Brain microvascular endothelial cell (primary cell): ENCODE measurements at regions not wholly inside any gene's neighbourhood (a gene's known extent, or its start where the extent isn't known, plus 50 kb on each side); places are given as distances from the start of the nearest gene placed in this dataset.

ENCODE experiments used
- DNase-seq: peaks from one replicate; pipeline ENCODE4 v3.0.0-alpha.2; 2020
- H3K27ac ChIP-seq: fragments of 250-450 bp; sonication (Bioruptor Pico); 2 replicates; pipeline ENCODE4 v1.5.1; 2020; ENCODE audit warnings: mild to moderate bottlenecking, moderate library complexity
- H3K27me3 ChIP-seq: fragments of 250-450 bp; sonication (Bioruptor Pico); replicated peaks from 2 replicates; pipeline ENCODE4 v1.5.1; 2020; ENCODE audit warnings: mild to moderate bottlenecking
- H3K36me3 ChIP-seq: fragments of 250-450 bp; sonication (Bioruptor Pico); replicated peaks from 2 replicates; pipeline ENCODE4 v1.5.1; 2020; ENCODE audit warnings: mild to moderate bottlenecking
- H3K4me3 ChIP-seq: 2 replicates; pipeline ENCODE4 v1.5.1; 2011; ENCODE audit warnings: low read depth, mild to moderate bottlenecking, control low read depth, low read length, moderate library complexity
- CTCF ChIP-seq: IDR thresholded peaks from 2 replicates; pipeline ENCODE4 v1.5.1; 2011; ENCODE audit warnings: low read depth, mild to moderate bottlenecking, moderate library complexity, low read length, control low read depth, inconsistent platforms; ENCODE audit errors: missing control alignments
- in situ Hi-C: cut with HindIII; loops from 2 replicates; pipeline ENCODE4 v1.10.0; 2017; ENCODE audit warnings: low sequenced_read_pairs, low pct_ligation_motif_present

DNA sequence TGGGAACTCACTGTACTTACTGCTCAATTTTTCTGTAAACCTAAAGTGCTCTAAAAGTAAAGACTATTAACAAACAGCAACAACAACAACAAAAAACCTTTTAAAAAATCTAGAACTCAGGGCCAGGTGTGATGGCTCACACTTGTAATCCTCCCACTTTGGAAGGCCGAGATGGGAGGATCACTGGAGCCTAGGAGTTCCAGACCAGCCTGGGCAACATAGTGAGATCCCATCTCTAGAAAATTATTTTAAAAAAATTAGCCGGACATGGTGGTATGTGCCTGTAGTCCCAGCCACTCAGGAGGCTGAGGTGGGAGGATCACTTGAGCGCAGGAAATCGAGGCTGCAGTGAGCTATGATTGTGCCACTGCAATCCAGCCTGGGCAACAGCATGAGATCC is 161.8 kb downstream of the NUP210 start:
- Histone ChIP-seq H3K36me3 (no peaks in the 10 kb centered on the region), H3K27ac (no peak overlapping the region), H3K4me3 (no peak overlapping the region), H3K27me3 (no peaks in the 10 kb centered on the region)
- in situ Hi-C loops = no loop called here
- no peak for DNase-seq
- TF ChIP-seq CTCF = no peak

DNA sequence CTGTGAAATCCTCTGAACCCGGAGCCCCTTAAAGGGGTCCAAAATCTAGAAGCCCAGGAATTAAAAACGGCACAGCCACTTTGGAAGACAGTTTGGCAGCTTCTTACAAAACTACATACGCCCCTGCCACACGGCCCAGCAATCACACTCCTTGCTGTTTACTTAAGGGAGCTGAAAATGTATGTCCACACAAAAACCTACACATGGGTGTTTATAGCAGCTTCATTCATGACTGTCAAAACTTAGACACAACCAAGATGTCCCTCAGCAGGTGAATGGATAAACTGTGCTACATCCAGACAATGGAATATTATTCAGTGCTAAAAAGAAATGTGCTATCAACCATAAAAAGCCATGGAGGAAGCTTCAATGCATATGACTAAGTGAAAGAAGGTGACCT is 162.5 kb downstream of the NUP210 start:
- DNase-seq = no peak
- Histone ChIP-seq H3K27me3 (no peaks in the 10 kb centered on the region), H3K4me3 (no peak overlapping the region), H3K36me3 (no peaks in the 10 kb centered on the region), H3K27ac (no peak overlapping the region)
- TF ChIP-seq CTCF = no peak
- in situ Hi-C loops = no loop called here

GRCh38 chr3:13256845-13257244 is 163.3 kb downstream of the NUP210 start:
- TF ChIP-seq CTCF = no peak
- in situ Hi-C loops = no loop called here
- H3K27ac ChIP-seq = no peak overlapping the region
- H3K36me3 ChIP-seq = no peaks in the 10 kb centered on the region
- no peaks in the 10 kb centered on the region for H3K27me3 ChIP-seq
- H3K4me3 ChIP-seq = no peak overlapping the region
- no peak for DNase-seq

GRCh38 chr3:13254028-13254951 is 165.8 kb downstream of the NUP210 start:
- in situ Hi-C loops = no loop called here
- Histone ChIP-seq H3K27ac (no peak overlapping the region), H3K4me3 (no peak overlapping the region), H3K27me3 (no peaks in the 10 kb centered on the region), H3K36me3 (no peaks in the 10 kb centered on the region)
- no peak for TF ChIP-seq CTCF
- no peak for DNase-seq

- Histone ChIP-seq H3K27me3 (no peaks in the 10 kb centered on the region), H3K27ac (no peak overlapping the region), H3K4me3 (no peak overlapping the region), H3K36me3 (no peaks in the 10 kb centered on the region)
- DNase-seq = no peak
- no peak for TF ChIP-seq CTCF
- in situ Hi-C loops = no loop called here
Observed at GRCh38 chr3:13253208-13253937, 166.7 kb downstream of the NUP210 start.
